Nephron progenitor cell (in vitro differentiated cells): ENCODE measurements at regions not wholly inside any gene's neighbourhood (a gene's known extent, or its start where the extent isn't known, plus 50 kb on each side); places are given as distances from the start of the nearest gene placed in this dataset.

Experiments used
- DNase-seq: peaks from one replicate; pipeline ENCODE4 v3.0.0; 2021
- H3K27ac Mint-ChIP-seq: 2 replicates; pipeline ENCODE4 v1.8.0; 2021; ENCODE audit warnings: mild to moderate bottlenecking, moderate library complexity, mixed read lengths
- H3K27me3 Mint-ChIP-seq: 2 replicates; pipeline ENCODE4 v1.8.0; 2021; ENCODE audit warnings: mild to moderate bottlenecking, low read depth, mixed read lengths; ENCODE audit not compliant: poor library complexity
- H3K36me3 Mint-ChIP-seq: 2 replicates; pipeline ENCODE4 v1.8.0; 2021; ENCODE audit warnings: low read depth, mixed read lengths
- H3K4me1 Mint-ChIP-seq: 2 replicates; pipeline ENCODE4 v1.8.0; 2021; ENCODE audit warnings: mixed read lengths
- H3K4me3 Mint-ChIP-seq: 2 replicates; pipeline ENCODE4 v1.8.0; 2021; ENCODE audit warnings: mild to moderate bottlenecking, moderate library complexity, mixed read lengths
- H3K9me3 Mint-ChIP-seq: 2 replicates; pipeline ENCODE4 v1.8.0; 2021; ENCODE audit warnings: mild to moderate bottlenecking, moderate library complexity, mixed read lengths
- TF ChIP-seq, protein P1 (sequence below): fragments of 200-600 bp; sonication (generic); IDR thresholded peaks from 2 replicates; pipeline ENCODE4 v1.5.0; 2021; ENCODE audit warnings: antibody characterized with exemption

DNA sequence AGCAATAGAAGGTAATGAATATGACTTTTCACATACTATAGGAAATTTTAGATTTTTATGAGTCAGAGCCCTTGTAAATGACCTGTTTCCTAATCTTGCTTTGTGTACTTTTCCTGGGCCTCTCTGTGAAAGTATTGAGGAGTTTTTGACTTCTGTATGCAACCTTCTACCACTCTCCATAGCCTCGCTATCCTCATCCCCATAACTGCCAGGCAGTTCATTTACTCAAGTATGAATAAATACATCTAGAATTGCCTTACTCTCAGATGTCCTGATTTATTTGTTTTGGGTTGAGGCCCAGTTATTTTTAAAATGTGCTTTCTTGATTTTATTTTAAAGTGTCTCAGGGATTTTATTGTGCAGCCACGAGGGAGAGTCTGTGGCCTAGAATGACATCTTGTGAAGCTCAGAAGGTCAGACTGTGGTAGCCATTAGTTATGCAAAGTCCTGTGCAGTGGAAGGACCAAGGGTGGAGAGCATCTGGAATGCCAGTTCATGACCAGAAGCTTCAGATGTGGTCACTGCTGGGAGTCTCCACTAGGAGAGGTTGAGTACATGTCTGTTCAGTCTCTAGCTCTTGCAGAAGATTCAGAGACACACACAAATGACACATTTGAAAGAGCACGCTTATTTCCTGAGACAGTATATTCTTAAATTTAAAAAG, 346.2 kb upstream of the IMPG1 start:
- no peak overlapping the region for H3K27ac Mint-ChIP-seq
- DNase-seq: no peak
- H3K4me1 Mint-ChIP-seq: peaks cover 12% of the 10 kb centered on the region
- TF ChIP-seq, protein P1, sequence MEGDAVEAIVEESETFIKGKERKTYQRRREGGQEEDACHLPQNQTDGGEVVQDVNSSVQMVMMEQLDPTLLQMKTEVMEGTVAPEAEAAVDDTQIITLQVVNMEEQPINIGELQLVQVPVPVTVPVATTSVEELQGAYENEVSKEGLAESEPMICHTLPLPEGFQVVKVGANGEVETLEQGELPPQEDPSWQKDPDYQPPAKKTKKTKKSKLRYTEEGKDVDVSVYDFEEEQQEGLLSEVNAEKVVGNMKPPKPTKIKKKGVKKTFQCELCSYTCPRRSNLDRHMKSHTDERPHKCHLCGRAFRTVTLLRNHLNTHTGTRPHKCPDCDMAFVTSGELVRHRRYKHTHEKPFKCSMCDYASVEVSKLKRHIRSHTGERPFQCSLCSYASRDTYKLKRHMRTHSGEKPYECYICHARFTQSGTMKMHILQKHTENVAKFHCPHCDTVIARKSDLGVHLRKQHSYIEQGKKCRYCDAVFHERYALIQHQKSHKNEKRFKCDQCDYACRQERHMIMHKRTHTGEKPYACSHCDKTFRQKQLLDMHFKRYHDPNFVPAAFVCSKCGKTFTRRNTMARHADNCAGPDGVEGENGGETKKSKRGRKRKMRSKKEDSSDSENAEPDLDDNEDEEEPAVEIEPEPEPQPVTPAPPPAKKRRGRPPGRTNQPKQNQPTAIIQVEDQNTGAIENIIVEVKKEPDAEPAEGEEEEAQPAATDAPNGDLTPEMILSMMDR: no peak
- no peak overlapping the region for H3K4me3 Mint-ChIP-seq
- no peaks in the 10 kb centered on the region for H3K36me3 Mint-ChIP-seq
- no peaks in the 10 kb centered on the region for H3K9me3 Mint-ChIP-seq
- no peaks in the 10 kb centered on the region for H3K27me3 Mint-ChIP-seq

DNA sequence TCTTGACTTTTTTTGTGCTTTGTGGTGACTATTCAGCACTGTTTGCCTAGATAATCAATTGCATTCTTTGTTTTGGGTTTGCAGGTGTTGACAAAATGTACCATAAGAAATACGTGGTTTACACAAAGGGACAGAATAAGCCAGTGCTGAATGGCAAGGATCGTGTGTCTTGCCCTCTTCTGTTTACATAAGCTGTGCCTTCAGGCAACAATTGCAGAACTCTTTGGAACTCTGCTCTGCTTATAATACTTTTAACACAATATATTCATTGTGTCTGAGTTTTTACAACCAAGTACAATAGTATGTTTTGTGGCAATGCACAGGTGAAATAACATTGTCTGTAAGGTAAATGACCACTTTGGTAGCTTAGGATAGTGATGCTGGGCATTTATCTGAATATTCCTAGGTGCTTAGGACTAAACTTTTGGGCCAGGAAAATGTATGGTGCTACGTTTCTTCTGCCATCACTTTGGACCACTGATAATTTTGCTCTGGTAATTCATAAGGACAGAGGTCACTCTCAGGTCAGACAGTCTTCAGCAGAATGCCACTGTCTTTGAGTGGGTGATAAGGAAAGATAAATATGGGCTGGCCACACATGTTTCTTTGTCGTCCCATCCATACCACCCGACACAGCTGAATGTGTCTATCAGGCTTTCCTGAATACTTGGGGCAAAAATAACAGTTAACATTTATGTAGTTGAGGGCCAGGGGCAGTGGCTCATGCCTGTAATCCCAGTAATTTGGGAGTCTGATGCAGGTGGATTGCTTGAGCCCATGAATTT, 344.6 kb upstream of the IMPG1 start:
- TF ChIP-seq, protein P1: no peak
- Mint-ChIP-seq H3K36me3 (no peaks in the 10 kb centered on the region), H3K9me3 (no peaks in the 10 kb centered on the region), H3K27ac (no peak overlapping the region), H3K4me1 (peaks cover 5% of the 10 kb centered on the region), H3K27me3 (no peaks in the 10 kb centered on the region), H3K4me3 (no peak overlapping the region)
- DNase-seq: no peak

DNA sequence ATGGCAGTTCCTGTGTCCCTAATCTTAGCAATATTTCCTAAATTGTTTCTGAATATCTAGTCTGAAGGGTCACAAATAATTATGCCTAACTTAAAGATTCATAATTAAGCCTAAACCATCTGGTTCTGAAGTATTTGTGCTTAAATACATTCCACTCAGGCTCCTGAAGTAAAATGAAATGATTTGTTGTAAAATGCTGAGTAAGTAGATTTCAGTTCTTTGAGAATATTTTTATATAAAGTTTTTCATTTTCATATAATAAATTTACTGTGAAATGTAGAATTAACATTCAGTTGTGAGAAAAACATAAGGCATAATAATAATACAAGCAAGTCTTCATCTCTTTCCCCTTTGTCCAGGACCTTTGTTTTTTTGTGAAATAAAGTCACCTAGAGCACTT, 330.6 kb upstream of the IMPG1 start:
- Mint-ChIP-seq H3K27ac (no peak overlapping the region), H3K4me1 (no peaks in the 10 kb centered on the region), H3K4me3 (no peak overlapping the region), H3K9me3 (peaks cover 6% of the 10 kb centered on the region), H3K27me3 (no peaks in the 10 kb centered on the region), H3K36me3 (no peaks in the 10 kb centered on the region)
- TF ChIP-seq, protein P1: no peak
- no peak for DNase-seq

DNA sequence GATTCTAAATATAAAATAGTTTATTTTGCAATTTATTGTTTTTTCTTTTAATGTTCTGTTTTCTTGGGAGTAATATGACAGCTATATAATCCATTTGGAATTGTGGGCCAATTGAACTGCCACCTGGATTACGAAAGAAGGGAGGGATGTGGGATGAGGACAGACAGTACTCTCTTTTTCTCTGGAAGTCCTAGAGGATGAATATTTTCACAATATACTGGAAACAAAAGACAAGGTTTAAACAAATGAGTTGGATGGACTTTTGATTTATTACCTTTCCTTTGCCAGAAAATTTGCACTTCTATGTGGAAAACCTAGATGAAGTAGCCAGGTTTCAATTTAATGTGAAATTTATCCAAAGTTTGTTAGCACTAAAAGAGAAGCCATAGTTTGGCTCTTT, 325.5 kb upstream of the IMPG1 start:
- Mint-ChIP-seq H3K4me1 (no peaks in the 10 kb centered on the region), H3K27ac (no peak overlapping the region), H3K36me3 (no peaks in the 10 kb centered on the region), H3K9me3 (no peaks in the 10 kb centered on the region), H3K4me3 (no peak overlapping the region), H3K27me3 (no peaks in the 10 kb centered on the region)
- DNase-seq: no peak
- TF ChIP-seq, protein P1: no peak

DNA sequence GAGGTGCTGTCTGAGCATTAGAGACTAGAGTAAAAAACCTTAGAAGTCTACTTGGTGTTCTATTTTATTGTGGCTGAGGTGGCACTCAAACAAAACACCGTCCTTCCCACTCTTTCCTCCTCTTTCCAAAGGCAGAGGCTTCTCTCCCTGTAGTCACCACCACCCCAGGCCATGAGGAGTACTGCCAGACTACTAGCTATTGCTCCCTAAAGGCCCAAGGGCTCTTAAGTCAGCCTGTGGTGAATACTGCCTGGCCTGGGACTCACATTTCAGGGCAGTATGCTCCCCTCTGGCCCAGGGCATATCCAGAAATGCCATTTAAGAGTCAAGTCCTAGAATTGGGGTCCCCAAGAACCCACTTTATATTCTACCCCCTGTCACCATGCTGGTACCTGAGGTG, 309.7 kb upstream of the IMPG1 start:
- no peak for DNase-seq
- TF ChIP-seq, protein P1: no peak
- no peaks in the 10 kb centered on the region for H3K4me1 Mint-ChIP-seq
- H3K9me3 Mint-ChIP-seq: peaks cover 26% of the 10 kb centered on the region
- no peak overlapping the region for H3K4me3 Mint-ChIP-seq
- no peaks in the 10 kb centered on the region for H3K36me3 Mint-ChIP-seq
- H3K27ac Mint-ChIP-seq: no peak overlapping the region
- H3K27me3 Mint-ChIP-seq: peaks cover 4% of the 10 kb centered on the region
